Endodermal cell (in vitro differentiated cells): ENCODE measurements at regions not wholly inside any gene's neighbourhood (a gene's known extent, or its start where the extent isn't known, plus 50 kb on each side); places are given as distances from the start of the nearest gene placed in this dataset.
A peak's percentile ranks its signal among the peaks of the same experiment; 100 is the strongest.
"Not testable (repeated sequence)": the region's sequence is repeated elsewhere in the genome, so short reads cannot be mapped to it uniquely, and the experiment has no call there.

ENCODE experiments used
- DNase-seq: peaks from one replicate; pipeline ENCODE4 v3.0.0-alpha.2; 2017
- H3K27ac ChIP-seq: 2 replicates; pipeline ENCODE4 v1.5.1; 2013; ENCODE audit warnings: mild to moderate bottlenecking, low read depth, low read length, moderate library complexity
- H3K27me3 ChIP-seq: 2 replicates; pipeline ENCODE4 v1.6.1; 2013; ENCODE audit warnings: mild to moderate bottlenecking, low read length, moderate library complexity; ENCODE audit not compliant: insufficient read depth, control insufficient read depth, poor library complexity, severe bottlenecking
- H3K36me3 ChIP-seq: 2 replicates; pipeline ENCODE4 v1.7.0; 2013; ENCODE audit warnings: mild to moderate bottlenecking, low read length, moderate library complexity; ENCODE audit not compliant: control insufficient read depth, insufficient read depth
- H3K4me1 ChIP-seq: one replicate; pipeline ENCODE4 v1.7.0; 2013; ENCODE audit warnings: low read length; ENCODE audit not compliant: control insufficient read depth, insufficient read depth
- H3K4me3 ChIP-seq: 2 replicates; pipeline ENCODE4 v1.5.1; 2013; ENCODE audit warnings: mild to moderate bottlenecking, low read length, moderate library complexity
- H3K9ac ChIP-seq: 2 replicates; pipeline ENCODE4 v1.6.1; 2013; ENCODE audit warnings: mild to moderate bottlenecking, low read length, moderate library complexity; ENCODE audit not compliant: poor library complexity, severe bottlenecking; ENCODE audit errors: extremely low read depth
- H3K9me3 ChIP-seq: 2 replicates; pipeline ENCODE4 v1.6.1; 2013; ENCODE audit warnings: mild to moderate bottlenecking, low read length, moderate library complexity; ENCODE audit not compliant: control insufficient read depth
- H3K27ac Mint-ChIP-seq: 2 replicates; pipeline ENCODE4 v1.8.0; 2020; ENCODE audit warnings: mixed read lengths
- H3K27me3 Mint-ChIP-seq: 2 replicates; pipeline ENCODE4 v1.8.0; 2021; ENCODE audit warnings: mild to moderate bottlenecking, mixed read lengths; ENCODE audit not compliant: insufficient read depth
- H3K36me3 Mint-ChIP-seq: 2 replicates; pipeline ENCODE4 v1.8.0; 2020; ENCODE audit warnings: low read depth, mixed read lengths
- H3K4me1 Mint-ChIP-seq: 2 replicates; pipeline ENCODE4 v1.8.0; 2020; ENCODE audit warnings: mixed read lengths
- H3K4me3 Mint-ChIP-seq: 2 replicates; pipeline ENCODE4 v1.8.0; 2020; ENCODE audit warnings: mild to moderate bottlenecking, moderate library complexity, mixed read lengths
- H3K9me3 Mint-ChIP-seq: 2 replicates; pipeline ENCODE4 v1.8.0; 2020; ENCODE audit warnings: mild to moderate bottlenecking, mixed read lengths
- WGBS, 2 experiments: methylation state at CpG; one replicate each; pipeline versions ENCODE4 v1.1.5 to v1.1.7; 2013; ENCODE audit warnings: missing lambda C conversion rate in 2 of 2, mixed read lengths in 1 of 2; ENCODE audit not compliant: insufficient coverage in 1 of 2, insufficient read length in 1 of 2; 5-methylcytosine and 5-hydroxymethylcytosine counted together
- TF ChIP-seq, protein P1 (sequence below): fragments of 200-600 bp; sonication (generic); conservative IDR thresholded peaks from 2 replicates; pipeline ENCODE4 v1.5.0; 2021; ENCODE audit warnings: antibody characterized with exemption, mild to moderate bottlenecking

GRCh38 chr16:26988186-26988585 is 78.5 kb upstream of the C16orf82 start:
- WGBS, 2 experiments = 83 to 92% methylated on average over 3 to 5 of the region's 5 CpGs
- Mint-ChIP-seq H3K4me1 (peaks cover 18% of the 10 kb centered on the region), H3K27ac (no peak overlapping the region)

GRCh38 chr16:26990384-26991120 is 76.2 kb upstream of the C16orf82 start:
- 93 to 100% methylated on average over 1 to 5 of the region's 5 CpGs for WGBS, 2 experiments
- not testable (repeated sequence) for H3K4me3 Mint-ChIP-seq, H3K9me3 Mint-ChIP-seq, H3K27ac ChIP-seq, H3K9me3 ChIP-seq, H3K9ac ChIP-seq, H3K4me3 ChIP-seq, H3K27ac Mint-ChIP-seq, H3K4me1 ChIP-seq, H3K36me3 ChIP-seq, H3K36me3 Mint-ChIP-seq
- peaks cover 25% of the 10 kb centered on the region for H3K4me1 Mint-ChIP-seq
- H3K27me3 ChIP-seq = peaks cover 48% of the 10 kb centered on the region
- DNase-seq = peak; percentile 1
- H3K27me3 Mint-ChIP-seq = peaks cover 60% of the 10 kb centered on the region

More at GRCh38 chr16:26988186-26988585, 78.5 kb upstream of the C16orf82 start:
- Histone ChIP-seq H3K36me3 (no peaks in the 10 kb centered on the region), H3K4me1 (peaks cover 7% of the 10 kb centered on the region), H3K9me3 (no peaks in the 10 kb centered on the region), H3K27me3 (peaks cover 36% of the 10 kb centered on the region), H3K9ac (no peak overlapping the region), H3K27ac (no peak overlapping the region), H3K4me3 (no peak overlapping the region)
- H3K9me3 Mint-ChIP-seq = peaks cover 5% of the 10 kb centered on the region
- peak; percentile 38 for DNase-seq
- no peak overlapping the region for H3K4me3 Mint-ChIP-seq
- H3K27me3 Mint-ChIP-seq = peaks cover 47% of the 10 kb centered on the region
- no peaks in the 10 kb centered on the region for H3K36me3 Mint-ChIP-seq
- TF ChIP-seq, protein P1, sequence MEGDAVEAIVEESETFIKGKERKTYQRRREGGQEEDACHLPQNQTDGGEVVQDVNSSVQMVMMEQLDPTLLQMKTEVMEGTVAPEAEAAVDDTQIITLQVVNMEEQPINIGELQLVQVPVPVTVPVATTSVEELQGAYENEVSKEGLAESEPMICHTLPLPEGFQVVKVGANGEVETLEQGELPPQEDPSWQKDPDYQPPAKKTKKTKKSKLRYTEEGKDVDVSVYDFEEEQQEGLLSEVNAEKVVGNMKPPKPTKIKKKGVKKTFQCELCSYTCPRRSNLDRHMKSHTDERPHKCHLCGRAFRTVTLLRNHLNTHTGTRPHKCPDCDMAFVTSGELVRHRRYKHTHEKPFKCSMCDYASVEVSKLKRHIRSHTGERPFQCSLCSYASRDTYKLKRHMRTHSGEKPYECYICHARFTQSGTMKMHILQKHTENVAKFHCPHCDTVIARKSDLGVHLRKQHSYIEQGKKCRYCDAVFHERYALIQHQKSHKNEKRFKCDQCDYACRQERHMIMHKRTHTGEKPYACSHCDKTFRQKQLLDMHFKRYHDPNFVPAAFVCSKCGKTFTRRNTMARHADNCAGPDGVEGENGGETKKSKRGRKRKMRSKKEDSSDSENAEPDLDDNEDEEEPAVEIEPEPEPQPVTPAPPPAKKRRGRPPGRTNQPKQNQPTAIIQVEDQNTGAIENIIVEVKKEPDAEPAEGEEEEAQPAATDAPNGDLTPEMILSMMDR = no peak

GRCh38 chr16:26992666-26993349 is 73.9 kb upstream of the C16orf82 start:
- peaks cover 9% of the 10 kb centered on the region for H3K9me3 Mint-ChIP-seq
- WGBS, 2 experiments = 61 to 64% methylated on average over 8 to 9 of the region's 9 CpGs
- Histone ChIP-seq H3K36me3 (no peaks in the 10 kb centered on the region), H3K4me1 (peaks cover 10% of the 10 kb centered on the region), H3K27me3 (peaks cover 50% of the 10 kb centered on the region), H3K4me3 (no peak overlapping the region), H3K27ac (no peak overlapping the region), H3K9me3 (peaks cover 13% of the 10 kb centered on the region), H3K9ac (no peak overlapping the region)
- TF ChIP-seq, protein P1 = no peak
- no peak overlapping the region for H3K4me3 Mint-ChIP-seq
- peaks cover 65% of the 10 kb centered on the region for H3K27me3 Mint-ChIP-seq
- no peaks in the 10 kb centered on the region for H3K36me3 Mint-ChIP-seq
- peaks cover 19% of the 10 kb centered on the region for H3K4me1 Mint-ChIP-seq
- peak overlapping the region; percentile 70 for H3K27ac Mint-ChIP-seq
- peak; percentile 49 for DNase-seq
